DND-41 (cell line): ENCODE measurements at regions not wholly inside any gene's neighbourhood (a gene's known extent, or its start where the extent isn't known, plus 50 kb on each side); places are given as distances from the start of the nearest gene placed in this dataset.

Experiments
- EZH2 ChIP-seq: IDR thresholded peaks from 3 replicates; pipeline ENCODE4 v1.6.1; 2012; ENCODE audit warnings: borderline replicate concordance, low read depth, mild to moderate bottlenecking, moderate library complexity, low read length, inconsistent platforms; ENCODE audit not compliant: severe bottlenecking
- TF ChIP-seq, protein P1 (sequence below): IDR thresholded peaks from 2 replicates; pipeline ENCODE4 v1.5.1; 2012; ENCODE audit warnings: borderline replicate concordance, low read length, moderate library complexity, mild to moderate bottlenecking; ENCODE audit not compliant: poor library complexity, severe bottlenecking; ENCODE audit errors: extremely low read depth

DNA sequence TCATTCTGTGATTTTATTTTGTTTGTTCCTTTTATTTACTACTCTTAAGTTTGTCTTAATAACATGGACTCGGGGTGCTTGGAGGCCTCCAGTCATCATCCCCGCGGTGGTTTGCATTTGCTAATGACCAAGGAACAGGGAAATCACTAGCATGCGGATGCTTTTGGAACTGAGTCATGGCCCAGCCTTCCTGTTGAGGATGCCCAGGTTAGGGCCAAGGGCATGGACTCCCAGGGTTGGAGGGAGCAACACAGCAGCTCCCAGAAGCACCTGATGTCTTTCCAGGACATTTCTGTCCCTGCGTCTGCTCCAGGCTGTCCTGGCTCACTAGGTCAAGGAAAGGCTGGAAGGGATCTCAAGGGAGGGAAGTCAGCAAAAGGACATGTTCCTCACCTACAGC is 423.7 kb upstream of the TSHZ3 start:
- TF ChIP-seq, protein P1, sequence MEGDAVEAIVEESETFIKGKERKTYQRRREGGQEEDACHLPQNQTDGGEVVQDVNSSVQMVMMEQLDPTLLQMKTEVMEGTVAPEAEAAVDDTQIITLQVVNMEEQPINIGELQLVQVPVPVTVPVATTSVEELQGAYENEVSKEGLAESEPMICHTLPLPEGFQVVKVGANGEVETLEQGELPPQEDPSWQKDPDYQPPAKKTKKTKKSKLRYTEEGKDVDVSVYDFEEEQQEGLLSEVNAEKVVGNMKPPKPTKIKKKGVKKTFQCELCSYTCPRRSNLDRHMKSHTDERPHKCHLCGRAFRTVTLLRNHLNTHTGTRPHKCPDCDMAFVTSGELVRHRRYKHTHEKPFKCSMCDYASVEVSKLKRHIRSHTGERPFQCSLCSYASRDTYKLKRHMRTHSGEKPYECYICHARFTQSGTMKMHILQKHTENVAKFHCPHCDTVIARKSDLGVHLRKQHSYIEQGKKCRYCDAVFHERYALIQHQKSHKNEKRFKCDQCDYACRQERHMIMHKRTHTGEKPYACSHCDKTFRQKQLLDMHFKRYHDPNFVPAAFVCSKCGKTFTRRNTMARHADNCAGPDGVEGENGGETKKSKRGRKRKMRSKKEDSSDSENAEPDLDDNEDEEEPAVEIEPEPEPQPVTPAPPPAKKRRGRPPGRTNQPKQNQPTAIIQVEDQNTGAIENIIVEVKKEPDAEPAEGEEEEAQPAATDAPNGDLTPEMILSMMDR, result no peak
- no peak for TF ChIP-seq EZH2
